DND-41 (cell line): ENCODE measurements at regions not wholly inside any gene's neighbourhood (a gene's known extent, or its start where the extent isn't known, plus 50 kb on each side); places are given as distances from the start of the nearest gene placed in this dataset.

Source experiments
- CTCF ChIP-seq: IDR thresholded peaks from 2 replicates; pipeline ENCODE4 v1.5.1; 2012; ENCODE audit warnings: borderline replicate concordance, low read length, moderate library complexity, mild to moderate bottlenecking; ENCODE audit not compliant: poor library complexity, severe bottlenecking; ENCODE audit errors: extremely low read depth
- EZH2 ChIP-seq: IDR thresholded peaks from 3 replicates; pipeline ENCODE4 v1.6.1; 2012; ENCODE audit warnings: borderline replicate concordance, low read depth, mild to moderate bottlenecking, moderate library complexity, low read length, inconsistent platforms; ENCODE audit not compliant: severe bottlenecking

GRCh38 chr10:121096617-121097431, 245.7 kb downstream of the WDR11 start:
- TF ChIP-seq CTCF (no peak), EZH2 (no peak)
